GM23338 (cell line): ENCODE measurements at regions not wholly inside any gene's neighbourhood (a gene's known extent, or its start where the extent isn't known, plus 50 kb on each side); places are given as distances from the start of the nearest gene placed in this dataset.

ENCODE experiments used
- ATAC-seq: fragments of 200-7000 bp; cut with Tn5 transposase; 3 replicates; pipeline ENCODE4 v1.9.1; 2020
- DNase-seq: peaks from one replicate; pipeline ENCODE4 v3.0.0-alpha.2; 2015; ENCODE audit warnings: low spot score
- H2AFZ ChIP-seq: fragments of 200-600 bp; sonication (generic); 2 replicates; pipeline ENCODE4 v1.8.0; 2016; ENCODE audit warnings: antibody characterized with exemption, mild to moderate bottlenecking, moderate library complexity
- H3F3A ChIP-seq: fragments of 200-600 bp; sonication (generic); replicated peaks from 2 replicates; pipeline ENCODE4 v1.8.0; 2017; ENCODE audit warnings: antibody characterized with exemption, mixed run types, low read depth
- H3K27ac ChIP-seq: fragments of 200-600 bp; sonication (generic); 2 replicates; pipeline ENCODE4 v1.6.1; 2016; ENCODE audit warnings: low read depth
- H3K27me3 ChIP-seq: fragments of 200-600 bp; sonication (generic); 2 replicates; pipeline ENCODE4 v1.8.0; 2016; ENCODE audit warnings: mild to moderate bottlenecking, mixed run types, moderate library complexity; ENCODE audit not compliant: insufficient read depth
- H3K36me3 ChIP-seq: fragments of 200-600 bp; sonication (generic); 2 replicates; pipeline ENCODE4 v1.8.0; 2016; ENCODE audit warnings: mild to moderate bottlenecking; ENCODE audit not compliant: insufficient read depth
- H3K4me1 ChIP-seq: fragments of 200-600 bp; sonication (generic); 2 replicates; pipeline ENCODE4 v1.8.0; 2016; ENCODE audit warnings: mild to moderate bottlenecking, moderate library complexity; ENCODE audit not compliant: insufficient read depth
- H3K4me2 ChIP-seq: fragments of 200-600 bp; sonication (generic); 2 replicates; pipeline ENCODE4 v1.7.1; 2017; ENCODE audit warnings: mixed run types
- H3K4me3 ChIP-seq: fragments of 200-600 bp; sonication (generic); 2 replicates; pipeline ENCODE4 v1.6.1; 2016; ENCODE audit warnings: mixed run types
- H3K79me2 ChIP-seq: fragments of 200-600 bp; sonication (generic); replicated peaks from 2 replicates; pipeline ENCODE4 v1.8.0; 2017; ENCODE audit warnings: mild to moderate bottlenecking; ENCODE audit not compliant: insufficient read depth
- H3K9me2 ChIP-seq: fragments of 200-600 bp; sonication (generic); 2 replicates; pipeline ENCODE4 v1.8.0; 2017; ENCODE audit not compliant: insufficient read depth
- H4K20me1 ChIP-seq: fragments of 200-600 bp; sonication (generic); replicated peaks from 2 replicates; pipeline ENCODE4 v1.8.0; 2017; ENCODE audit warnings: mild to moderate bottlenecking; ENCODE audit not compliant: insufficient read depth
- H3K27ac Mint-ChIP-seq: 2 replicates; pipeline ENCODE4 v1.8.0; 2020; ENCODE audit warnings: inconsistent platforms, mild to moderate bottlenecking, moderate library complexity, mixed read lengths
- H3K27me3 Mint-ChIP-seq: 3 replicates; pipeline ENCODE4 v1.8.0; 2022; ENCODE audit warnings: low read depth, mild to moderate bottlenecking, moderate library complexity, mixed read lengths, inconsistent platforms; ENCODE audit not compliant: insufficient read depth, poor library complexity
- H3K36me3 Mint-ChIP-seq: 3 replicates; pipeline ENCODE4 v1.8.0; 2021; ENCODE audit warnings: low read depth, mild to moderate bottlenecking, inconsistent platforms, moderate library complexity, mixed read lengths
- H3K4me1 Mint-ChIP-seq: 3 replicates; pipeline ENCODE4 v1.8.0; 2020; ENCODE audit warnings: mild to moderate bottlenecking, inconsistent platforms, mixed read lengths
- H3K4me3 Mint-ChIP-seq: 3 replicates; pipeline ENCODE4 v1.8.0; 2021; ENCODE audit warnings: moderate library complexity, mild to moderate bottlenecking, inconsistent platforms, mixed read lengths
- H3K9me3 Mint-ChIP-seq: 3 replicates; pipeline ENCODE4 v1.8.0; 2020; ENCODE audit warnings: moderate library complexity, mild to moderate bottlenecking, inconsistent platforms, mixed read lengths
- CTCF ChIP-seq, 2 experiments: fragments of 200-600 bp in 1 of 2; sonication (generic) in 1 of 2; conservative IDR thresholded peaks; 2 replicates each; pipeline versions ENCODE4 v1.5.1 to v1.6.1; 2016 to 2017; ENCODE audit warnings: antibody characterized with exemption in 2 of 2, low read depth in 2 of 2, mild to moderate bottlenecking in 2 of 2, moderate library complexity in 1 of 2
- EZH2phosphoT487 ChIP-seq: fragments of 200-600 bp; sonication (generic); IDR thresholded peaks from one replicate; pipeline ENCODE4 v1.8.1; 2018; ENCODE audit warnings: antibody characterized with exemption; ENCODE audit not compliant: unreplicated experiment
- JUNB ChIP-seq: IDR thresholded peaks from one replicate; pipeline ENCODE4 v1.6.1; 2016; ENCODE audit warnings: antibody characterized with exemption; ENCODE audit not compliant: unreplicated experiment
- NANOG ChIP-seq: IDR thresholded peaks from 2 replicates; pipeline ENCODE4 v1.6.1; 2016; ENCODE audit warnings: antibody characterized with exemption, borderline replicate concordance
- ZNF114 ChIP-seq: fragments of 250-450 bp; sonication (Bioruptor Pico); IDR thresholded peaks from 2 replicates; pipeline ENCODE4 v1.5.0; 2020; ENCODE audit warnings: mild to moderate bottlenecking, moderate library complexity
- ZNF331 ChIP-seq: fragments of 250-450 bp; sonication (Bioruptor Pico); IDR thresholded peaks from 2 replicates; pipeline ENCODE4 v1.5.0; 2020; ENCODE audit warnings: low read depth, mild to moderate bottlenecking, moderate library complexity
- TF ChIP-seq, protein P1 (sequence below): IDR thresholded peaks from one replicate; pipeline ENCODE4 v1.6.1; 2018; ENCODE audit warnings: antibody characterized with exemption; ENCODE audit not compliant: unreplicated experiment
- TF ChIP-seq, protein P2 (sequence below): IDR thresholded peaks from 2 replicates; pipeline ENCODE4 v1.6.1; 2016; ENCODE audit warnings: antibody characterized with exemption

DNA sequence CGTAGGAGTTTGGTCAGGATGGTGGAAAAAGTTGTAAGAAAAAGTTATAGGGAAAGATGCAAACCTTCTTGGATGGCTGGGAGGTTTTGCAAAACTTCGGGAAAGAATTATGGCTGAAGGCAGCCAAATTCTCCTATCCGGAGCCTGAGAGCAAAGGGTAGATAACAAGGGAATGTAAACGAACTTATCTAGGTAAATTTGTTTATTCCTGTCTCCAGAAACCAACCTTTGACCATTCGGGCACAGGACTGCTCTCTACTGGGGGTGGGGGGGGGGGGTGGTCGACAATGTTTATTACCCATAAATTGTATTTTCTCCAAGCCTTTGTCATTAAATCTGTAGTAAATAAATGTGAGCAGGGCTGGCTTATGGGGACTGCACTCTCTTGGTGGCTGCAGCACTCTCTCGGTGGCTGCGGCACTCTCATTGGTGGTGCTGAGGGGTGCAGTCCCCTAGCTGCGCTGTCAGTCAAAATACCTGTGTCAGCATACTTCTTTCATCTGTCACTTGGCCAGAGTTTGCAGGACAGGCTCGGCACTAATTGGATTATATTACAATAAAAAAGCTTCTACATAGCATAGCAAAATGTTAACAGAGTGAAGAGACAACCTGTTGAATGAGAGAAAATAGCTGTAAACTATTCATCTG is 827.8 kb downstream of the SH3BGRL start:
- ATAC-seq (no peak), DNase-seq (no peak)
- Histone ChIP-seq H3K27me3 (no peaks in the 10 kb centered on the region), H2AFZ (no peak overlapping the region), H3K4me1 (no peaks in the 10 kb centered on the region), H3K4me2 (no peak overlapping the region), H3K36me3 (no peaks in the 10 kb centered on the region), H3K79me2 (no peaks in the 10 kb centered on the region), H3K4me3 (no peak overlapping the region), H3F3A (no peaks in the 10 kb centered on the region), H3K9me2 (no peaks in the 10 kb centered on the region), H4K20me1 (no peaks in the 10 kb centered on the region), H3K27ac (no peak overlapping the region)
- Mint-ChIP-seq H3K9me3 (peaks cover 27% of the 10 kb centered on the region), H3K27ac (no peak overlapping the region), H3K4me1 (no peaks in the 10 kb centered on the region), H3K36me3 (no peaks in the 10 kb centered on the region; the same call in 2 of the 3 replicates), H3K4me3 (no peak overlapping the region), H3K27me3 (no peaks in the 10 kb centered on the region)
- TF ChIP-seq, protein P1, sequence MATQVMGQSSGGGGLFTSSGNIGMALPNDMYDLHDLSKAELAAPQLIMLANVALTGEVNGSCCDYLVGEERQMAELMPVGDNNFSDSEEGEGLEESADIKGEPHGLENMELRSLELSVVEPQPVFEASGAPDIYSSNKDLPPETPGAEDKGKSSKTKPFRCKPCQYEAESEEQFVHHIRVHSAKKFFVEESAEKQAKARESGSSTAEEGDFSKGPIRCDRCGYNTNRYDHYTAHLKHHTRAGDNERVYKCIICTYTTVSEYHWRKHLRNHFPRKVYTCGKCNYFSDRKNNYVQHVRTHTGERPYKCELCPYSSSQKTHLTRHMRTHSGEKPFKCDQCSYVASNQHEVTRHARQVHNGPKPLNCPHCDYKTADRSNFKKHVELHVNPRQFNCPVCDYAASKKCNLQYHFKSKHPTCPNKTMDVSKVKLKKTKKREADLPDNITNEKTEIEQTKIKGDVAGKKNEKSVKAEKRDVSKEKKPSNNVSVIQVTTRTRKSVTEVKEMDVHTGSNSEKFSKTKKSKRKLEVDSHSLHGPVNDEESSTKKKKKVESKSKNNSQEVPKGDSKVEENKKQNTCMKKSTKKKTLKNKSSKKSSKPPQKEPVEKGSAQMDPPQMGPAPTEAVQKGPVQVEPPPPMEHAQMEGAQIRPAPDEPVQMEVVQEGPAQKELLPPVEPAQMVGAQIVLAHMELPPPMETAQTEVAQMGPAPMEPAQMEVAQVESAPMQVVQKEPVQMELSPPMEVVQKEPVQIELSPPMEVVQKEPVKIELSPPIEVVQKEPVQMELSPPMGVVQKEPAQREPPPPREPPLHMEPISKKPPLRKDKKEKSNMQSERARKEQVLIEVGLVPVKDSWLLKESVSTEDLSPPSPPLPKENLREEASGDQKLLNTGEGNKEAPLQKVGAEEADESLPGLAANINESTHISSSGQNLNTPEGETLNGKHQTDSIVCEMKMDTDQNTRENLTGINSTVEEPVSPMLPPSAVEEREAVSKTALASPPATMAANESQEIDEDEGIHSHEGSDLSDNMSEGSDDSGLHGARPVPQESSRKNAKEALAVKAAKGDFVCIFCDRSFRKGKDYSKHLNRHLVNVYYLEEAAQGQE, result no peak
- TF ChIP-seq, protein P2, sequence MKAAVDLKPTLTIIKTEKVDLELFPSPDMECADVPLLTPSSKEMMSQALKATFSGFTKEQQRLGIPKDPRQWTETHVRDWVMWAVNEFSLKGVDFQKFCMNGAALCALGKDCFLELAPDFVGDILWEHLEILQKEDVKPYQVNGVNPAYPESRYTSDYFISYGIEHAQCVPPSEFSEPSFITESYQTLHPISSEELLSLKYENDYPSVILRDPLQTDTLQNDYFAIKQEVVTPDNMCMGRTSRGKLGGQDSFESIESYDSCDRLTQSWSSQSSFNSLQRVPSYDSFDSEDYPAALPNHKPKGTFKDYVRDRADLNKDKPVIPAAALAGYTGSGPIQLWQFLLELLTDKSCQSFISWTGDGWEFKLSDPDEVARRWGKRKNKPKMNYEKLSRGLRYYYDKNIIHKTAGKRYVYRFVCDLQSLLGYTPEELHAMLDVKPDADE, result no peak
- no peak for TF ChIP-seq ZNF331 (CRISPR knock-in tag)
- no peak for TF ChIP-seq ZNF114
- no peak for TF ChIP-seq EZH2phosphoT487

DNA sequence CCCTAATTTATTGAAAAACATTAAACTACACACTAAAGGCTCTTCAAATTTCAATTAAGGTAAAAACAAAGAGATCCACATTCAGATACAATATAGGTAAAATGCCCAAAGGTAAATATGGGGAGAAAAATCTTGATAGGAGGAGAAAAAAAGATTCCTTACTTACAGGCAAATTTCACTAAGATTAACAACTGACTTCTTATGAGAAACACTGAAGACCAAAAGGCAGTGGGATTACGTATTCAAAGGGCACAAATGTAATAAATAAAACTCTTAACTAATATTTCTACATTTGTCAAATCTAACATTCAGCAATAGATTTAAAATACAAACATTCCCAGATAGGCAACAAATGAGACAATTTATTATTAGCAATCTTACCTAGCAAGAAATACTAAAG is 829.3 kb downstream of the SH3BGRL start:
- H2AFZ ChIP-seq, result no peak overlapping the region
- TF ChIP-seq, protein P2, result no peak
- TF ChIP-seq CTCF (conservative IDR thresholded peaks at IDR 0.05; ENCODE audit: low read depth in 2 of 2) (no peak), NANOG (no peak), JUNB (no peak), EZH2phosphoT487 (no peak)
- TF ChIP-seq, protein P1, result no peak
- H3K4me3 ChIP-seq, result no peak overlapping the region
- H3K4me1 ChIP-seq, result no peaks in the 10 kb centered on the region
- no peak overlapping the region for H3K4me2 ChIP-seq
- H3K9me2 ChIP-seq, result no peaks in the 10 kb centered on the region
- DNase-seq (no peak), ATAC-seq (no peak)
- H3F3A ChIP-seq, result no peaks in the 10 kb centered on the region
- no peaks in the 10 kb centered on the region for H3K27me3 Mint-ChIP-seq
- H3K36me3 ChIP-seq, result no peaks in the 10 kb centered on the region
- H3K4me3 Mint-ChIP-seq, result no peak overlapping the region
- H3K36me3 Mint-ChIP-seq, result no peaks in the 10 kb centered on the region; the same call in 2 of the 3 replicates
- no peaks in the 10 kb centered on the region for H4K20me1 ChIP-seq
- H3K27ac ChIP-seq, result no peak overlapping the region
- H3K27me3 ChIP-seq, result no peaks in the 10 kb centered on the region
- H3K9me3 Mint-ChIP-seq, result peaks cover 27% of the 10 kb centered on the region
- H3K4me1 Mint-ChIP-seq, result no peaks in the 10 kb centered on the region
- no peaks in the 10 kb centered on the region for H3K79me2 ChIP-seq
- no peak overlapping the region for H3K27ac Mint-ChIP-seq
